Breast epithelium (tissue), 3 donors: ENCODE measurements at regions not wholly inside any gene's neighbourhood (a gene's known extent, or its start where the extent isn't known, plus 50 kb on each side); places are given as distances from the start of the nearest gene placed in this dataset.

Experiments used
- CTCF ChIP-seq, 3 donors: fragments of 450-650 bp; IDR thresholded peaks; one replicate each; pipeline ENCODE4 v1.5.1; 2016 to 2017; ENCODE audit warnings: antibody characterized with exemption in 3 of 3, mild to moderate bottlenecking in 3 of 3, moderate library complexity in 3 of 3
- POLR2A ChIP-seq: fragments of 450-650 bp; IDR thresholded peaks from one replicate; pipeline ENCODE4 v1.6.1; 2016; ENCODE audit warnings: antibody characterized with exemption, mild to moderate bottlenecking, moderate library complexity

GRCh38 chr16:16821261-16821660, 442.3 kb downstream of the NPIPA7 start:
- TF ChIP-seq POLR2A (no peak), CTCF (IDR thresholded peaks at IDR 0.05) (no peak)
